RCC 7860 (cell line): ENCODE measurements at regions not wholly inside any gene's neighbourhood (a gene's known extent, or its start where the extent isn't known, plus 50 kb on each side); places are given as distances from the start of the nearest gene placed in this dataset.
"Not testable (repeated sequence)": the region's sequence is repeated elsewhere in the genome, so short reads cannot be mapped to it uniquely, and the experiment has no call there.

Source experiments
- DNase-seq: peaks from one replicate; pipeline ENCODE4 v3.0.0-alpha.2; 2015; ENCODE audit warnings: low spot score
- FAIRE-seq: peaks from 2 replicates; lab custom pipeline; 2012; peaks lifted over from hg19 to GRCh38; lab: Jason Lieb, UNC

DNA sequence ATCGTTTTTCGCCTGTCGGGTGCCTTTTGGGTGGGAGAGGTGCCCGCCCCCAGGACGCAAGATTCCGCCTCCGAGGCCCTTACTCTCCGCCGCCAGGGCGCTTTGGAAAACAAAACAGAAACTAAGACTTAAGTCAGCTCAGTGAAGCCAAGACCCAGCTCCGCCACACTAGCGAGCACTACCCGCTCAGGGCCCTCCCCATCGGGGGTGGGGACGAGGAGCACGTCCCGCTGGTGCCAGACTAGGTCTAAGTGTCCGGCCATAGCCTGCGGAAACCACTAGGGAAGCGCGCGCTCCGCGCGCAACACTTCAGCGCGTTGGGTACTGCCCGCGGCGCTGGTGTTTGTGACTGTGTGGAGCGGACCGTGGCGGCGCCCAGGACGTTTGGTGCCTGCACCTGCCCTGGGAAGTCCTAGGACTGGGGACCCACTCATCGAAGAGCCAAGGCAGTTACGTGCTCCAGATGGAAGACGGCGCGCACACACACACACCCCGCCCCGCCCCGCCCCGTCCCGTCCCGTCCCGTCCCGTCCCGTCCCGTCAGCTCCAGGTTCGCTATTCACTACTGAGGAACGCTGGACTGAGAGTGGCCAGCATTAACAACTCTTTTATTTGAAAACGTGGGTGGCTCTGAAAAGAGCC lies 57.6 kb upstream of the BOLA1 start:
- not testable (repeated sequence) for DNase-seq, FAIRE-seq

DNA sequence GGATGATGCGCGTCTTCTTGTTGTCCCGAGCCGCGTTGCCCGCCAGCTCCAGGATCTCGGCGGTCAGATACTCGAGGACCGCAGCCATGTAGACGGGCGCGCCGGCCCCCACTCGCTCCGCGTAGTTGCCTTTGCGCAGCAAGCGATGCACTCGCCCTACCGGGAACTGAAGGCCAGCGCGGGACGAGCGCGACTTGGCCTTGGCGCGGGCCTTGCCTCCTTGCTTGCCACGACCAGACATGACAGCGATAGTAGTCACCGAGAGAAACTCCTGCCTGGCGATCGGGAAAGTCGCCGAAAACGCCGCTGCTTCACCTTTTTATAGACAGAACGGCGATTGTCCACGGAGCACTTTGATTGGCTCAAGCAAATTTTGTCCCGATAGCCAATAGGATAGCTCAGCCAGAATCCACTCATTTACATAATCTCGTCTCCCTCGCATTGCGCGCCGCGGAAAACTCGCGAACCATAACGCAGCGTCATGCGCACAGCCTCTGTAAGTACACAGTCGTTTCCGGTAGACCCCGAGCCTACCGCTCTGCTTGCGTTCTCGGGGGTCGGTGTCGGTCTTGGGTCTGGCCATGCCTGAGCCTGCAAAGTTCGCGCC lies 56.8 kb upstream of the BOLA1 start:
- DNase-seq, result not testable (repeated sequence)
- FAIRE-seq, result peak; percentile 78

DNA sequence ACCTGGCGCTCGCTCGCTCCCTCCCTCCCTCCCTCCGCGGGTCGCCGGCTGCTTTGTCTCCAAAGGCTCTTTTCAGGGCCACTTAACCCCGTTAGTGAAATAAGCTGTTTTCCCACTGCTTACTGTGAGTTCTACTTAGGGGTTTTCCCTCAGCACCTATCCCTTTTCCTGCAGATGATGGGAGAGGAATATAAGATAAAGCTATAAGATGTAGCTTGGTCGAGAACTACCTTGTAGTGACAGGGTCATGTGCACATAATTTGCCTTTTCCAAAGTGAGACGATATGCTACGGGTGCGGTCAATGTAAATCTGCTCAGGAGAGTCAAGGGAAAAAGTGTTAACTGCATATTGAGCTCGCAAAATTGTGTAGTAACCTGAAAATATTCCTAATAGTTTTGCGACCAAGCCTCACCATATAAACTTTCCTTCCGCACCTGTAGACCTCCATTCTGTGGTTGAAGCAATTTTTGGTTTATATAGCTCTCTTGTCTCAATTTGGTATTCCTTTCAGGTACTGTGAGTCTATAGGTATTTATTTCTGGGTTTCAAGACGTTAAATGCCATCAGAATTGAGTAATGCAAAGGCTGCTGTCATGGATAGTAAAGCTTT lies 55.8 kb upstream of the BOLA1 start:
- FAIRE-seq, result no peak
- DNase-seq, result peak; percentile 6

DNA sequence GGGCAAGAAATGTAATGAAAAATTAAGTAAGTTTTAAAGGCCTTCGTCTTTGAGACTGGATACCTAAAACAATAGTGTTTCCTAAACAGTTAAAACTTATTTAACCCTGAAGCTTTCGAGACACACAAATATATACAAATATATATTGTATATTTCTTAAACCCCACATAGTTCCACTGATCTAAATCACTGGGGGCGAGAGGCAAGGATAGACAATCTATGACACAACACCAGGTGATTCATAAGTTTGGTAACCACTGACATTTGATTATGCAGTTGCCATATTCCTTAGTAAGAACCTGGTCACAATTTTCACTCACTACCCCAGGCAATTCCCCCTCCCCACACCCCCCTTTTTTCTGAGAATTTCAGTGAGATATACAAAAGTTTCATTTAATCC lies 55.3 kb upstream of the BOLA1 start:
- FAIRE-seq (no peak), DNase-seq (peak; percentile 71)

DNA sequence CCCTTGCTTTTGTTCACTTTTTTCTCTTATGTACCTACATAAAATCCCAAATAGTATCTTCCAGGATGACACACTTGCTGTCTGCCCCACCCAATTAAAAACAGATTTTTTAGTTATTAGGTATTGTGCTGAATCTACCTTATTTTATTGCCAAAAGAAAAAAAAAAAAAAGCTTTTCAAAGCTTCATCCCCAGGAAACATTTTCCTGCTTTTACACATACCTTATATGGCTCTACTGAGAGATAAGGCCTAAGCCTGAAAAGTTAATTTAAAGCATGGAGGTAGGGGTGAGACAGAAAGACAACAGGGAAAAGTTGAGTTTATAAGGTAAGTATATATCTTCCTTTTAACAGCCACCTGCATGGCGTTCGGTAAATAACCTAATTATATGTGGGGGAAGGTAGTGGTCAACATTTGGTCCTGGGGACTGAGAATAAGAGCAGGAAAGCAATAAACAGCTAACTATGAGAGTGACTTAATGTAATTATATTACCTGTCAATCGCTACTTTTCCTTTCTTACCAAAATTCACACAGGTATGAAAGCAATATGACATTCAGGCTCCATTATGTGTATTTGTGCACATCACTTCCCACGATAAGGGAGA lies 54.6 kb upstream of the BOLA1 start:
- no peak for DNase-seq
- no peak for FAIRE-seq

DNA sequence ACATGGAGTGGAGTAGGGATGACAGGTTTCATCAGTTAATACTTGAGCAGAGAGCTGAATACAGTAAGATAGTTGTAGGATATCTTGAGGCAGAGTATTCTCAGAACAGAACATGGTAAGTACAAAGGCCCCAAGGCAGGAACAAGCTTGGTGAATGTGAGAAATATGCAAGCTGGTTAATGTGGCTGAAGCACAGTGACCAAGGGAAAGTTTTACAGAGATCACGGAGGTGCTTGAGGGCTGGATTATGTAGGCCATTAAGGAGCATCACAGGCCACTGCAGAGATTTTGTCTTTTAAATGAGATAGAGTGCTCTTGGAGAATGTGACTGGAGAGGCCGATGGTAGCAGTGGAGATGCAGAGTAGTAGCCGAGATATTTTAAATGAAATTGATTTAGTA lies 54.0 kb upstream of the BOLA1 start:
- DNase-seq, result no peak
- no peak for FAIRE-seq

DNA sequence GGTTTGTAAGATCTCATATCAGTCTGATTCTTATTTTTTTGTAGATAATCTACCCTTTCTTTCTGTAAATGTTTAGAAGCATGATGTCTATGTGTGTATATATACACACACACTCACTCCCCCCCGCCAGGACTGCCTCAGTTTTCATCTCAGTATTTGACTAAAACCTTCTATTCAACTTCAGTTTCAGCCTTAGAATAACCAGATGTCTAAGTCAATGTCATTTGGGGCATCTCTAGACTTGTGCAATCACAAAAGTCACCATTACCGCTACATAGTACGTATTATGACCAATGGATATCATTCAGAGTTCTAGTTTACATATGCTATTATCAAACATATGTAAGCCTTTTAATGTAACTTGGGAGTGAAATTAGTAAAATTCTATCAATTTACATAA lies 53.3 kb upstream of the BOLA1 start:
- FAIRE-seq (no peak), DNase-seq (no peak)

DNA sequence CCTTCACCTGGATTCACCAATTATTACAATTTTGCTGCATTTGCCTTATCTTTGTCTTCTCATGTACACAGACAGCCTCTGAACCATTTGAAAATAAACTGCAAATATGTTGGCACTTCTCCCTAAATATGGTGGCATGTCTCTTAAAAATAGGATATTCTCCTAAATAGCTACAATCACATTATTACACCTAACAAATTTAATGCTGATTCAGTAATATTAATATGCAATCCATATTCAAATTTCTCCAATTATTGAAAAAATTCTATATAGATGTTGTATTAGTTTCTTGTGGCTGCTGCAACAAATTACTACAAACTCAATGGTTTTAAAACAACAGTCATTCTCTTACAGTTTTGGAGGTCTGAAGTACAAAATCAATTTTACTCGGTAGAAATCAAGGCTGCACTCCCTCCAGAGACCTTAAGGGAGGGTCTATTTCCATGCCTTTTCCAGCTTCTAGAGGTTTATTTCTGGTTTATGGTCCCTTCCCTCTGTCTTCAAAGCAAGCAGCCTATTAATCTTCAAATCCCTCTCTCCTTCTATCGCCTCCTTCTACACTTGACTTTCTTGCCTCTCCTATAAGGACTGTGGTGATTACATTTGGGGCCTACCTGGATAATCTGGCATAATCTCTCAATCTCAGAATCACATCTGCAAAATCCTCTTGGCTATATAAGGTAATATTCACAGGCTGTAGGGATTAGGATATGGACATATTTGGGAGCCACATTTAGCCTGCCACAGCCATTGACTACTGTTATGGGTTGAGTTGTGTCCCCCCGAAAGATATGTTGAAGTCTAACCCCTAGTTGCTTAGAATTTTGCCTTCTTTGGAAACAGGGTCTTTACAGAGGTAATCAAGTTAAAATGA lies 52.5 kb upstream of the BOLA1 start:
- FAIRE-seq, result no peak
- DNase-seq, result no peak

DNA sequence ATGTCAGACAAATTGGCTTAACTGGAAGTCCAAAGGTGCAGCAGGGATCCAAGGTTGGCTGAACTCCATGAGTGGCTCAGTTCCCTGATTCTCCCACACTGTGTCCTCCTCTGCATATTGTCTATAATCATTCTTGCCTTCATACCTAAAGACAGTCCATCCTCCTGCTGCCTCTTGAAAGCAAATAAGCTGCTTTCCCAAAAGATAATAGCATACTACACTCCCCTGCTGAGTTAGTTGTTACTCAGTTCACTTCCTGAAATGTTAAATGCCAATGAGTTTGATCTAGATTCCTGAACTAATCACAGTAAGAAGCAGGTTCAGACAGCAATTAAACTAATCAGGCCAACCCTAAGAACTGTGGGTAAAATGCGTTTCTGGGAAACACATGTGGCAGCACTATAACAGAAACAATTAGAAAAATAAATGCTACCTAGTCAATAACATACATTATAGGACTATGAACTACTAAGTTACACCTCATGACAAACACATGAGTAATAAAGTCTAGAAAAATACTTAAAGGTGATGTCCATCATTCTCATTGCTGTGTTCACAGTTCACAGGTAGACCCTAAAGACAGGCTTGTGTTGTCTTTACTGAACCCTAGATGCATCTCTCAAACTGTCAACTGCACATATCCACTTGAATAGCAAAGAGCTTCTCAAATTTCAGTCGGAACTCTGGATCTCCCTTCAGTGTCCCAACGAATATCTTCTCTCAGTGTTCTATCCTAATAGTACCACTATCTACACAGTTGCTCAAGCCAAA lies 50.8 kb upstream of the BOLA1 start:
- DNase-seq (peak; percentile 5), FAIRE-seq (no peak)

DNA sequence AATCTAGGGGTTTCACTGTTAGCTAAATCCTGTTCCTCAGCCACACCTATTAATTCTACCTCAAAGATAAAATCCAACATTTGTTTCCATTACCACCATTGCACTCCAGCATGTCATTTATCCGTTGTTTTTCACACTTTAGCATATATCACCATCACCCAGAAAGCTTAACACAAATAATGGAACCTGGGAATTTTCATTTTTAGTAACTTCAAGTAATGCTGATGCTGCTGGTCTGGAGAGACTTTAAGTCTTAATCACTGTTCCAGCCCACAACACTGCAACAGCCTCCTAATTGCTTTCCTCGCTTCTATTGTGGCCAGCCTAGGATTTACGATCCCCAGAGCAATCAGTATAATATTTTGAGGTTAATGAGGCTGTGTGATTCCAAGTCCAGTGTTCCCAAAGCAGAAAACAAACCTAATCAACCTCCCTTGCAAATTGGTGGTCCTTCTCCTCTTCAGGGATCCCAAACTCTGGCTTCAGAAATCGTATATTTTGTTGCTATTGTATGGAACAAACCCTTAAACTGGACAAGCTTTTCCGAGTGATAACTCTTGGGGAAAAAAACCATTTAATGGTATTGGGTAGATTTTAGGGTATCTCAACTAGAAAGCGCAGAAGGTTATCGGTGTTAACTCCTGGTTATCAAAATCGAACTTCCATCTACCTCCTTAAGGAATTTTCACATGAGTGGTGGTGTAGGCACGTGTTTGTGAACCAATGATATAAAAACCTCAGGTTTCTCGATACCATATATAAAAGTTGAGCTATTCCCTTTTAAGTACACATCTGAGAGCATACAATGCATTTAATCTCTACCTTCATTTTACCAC lies 50.0 kb upstream of the BOLA1 start:
- DNase-seq (no peak), FAIRE-seq (no peak)
